ENCODE measurements at regions not wholly inside any gene's neighbourhood (a gene's known extent, or its start where the extent isn't known, plus 50 kb on each side); places are given as distances from the start of the nearest gene placed in this dataset.

GRCh38 chr7:156174428-156174827 is 362.2 kb upstream of the SHH start:
- no peak for DNase-seq

GRCh38 chr7:156173748-156174353 is 361.6 kb upstream of the SHH start:
- no peak for DNase-seq

GRCh38 chr7:156173346-156173745 is 361.1 kb upstream of the SHH start:
- no peak for DNase-seq

GRCh38 chr7:156172638-156173037 is 360.4 kb upstream of the SHH start:
- DNase-seq, result no peak

GRCh38 chr7:156169474-156170370 is 357.5 kb upstream of the SHH start:
- DNase-seq, result no peak

- DNase-seq, result no peak
These were observed 356.2 kb upstream of the SHH start for GRCh38 chr7:156168434-156168833.

GRCh38 chr7:156167987-156168386 is 355.7 kb upstream of the SHH start:
- DNase-seq, result no peak

GRCh38 chr7:156167417-156167807 is 355.1 kb upstream of the SHH start:
- no peak for DNase-seq

- no peak for DNase-seq
These were observed 354.6 kb upstream of the SHH start for GRCh38 chr7:156166692-156167416.

GRCh38 chr7:156163747-156164146 is 351.5 kb upstream of the SHH start:
- DNase-seq, result no peak

- DNase-seq, result no peak
These were observed 350.2 kb upstream of the SHH start for GRCh38 chr7:156162451-156162850.

GRCh38 chr7:156160811-156161210 is 348.5 kb upstream of the SHH start:
- DNase-seq, result no peak

- no peak for DNase-seq
These were observed 346.4 kb upstream of the SHH start for GRCh38 chr7:156158693-156159092.

- no peak for DNase-seq
These were observed 345.9 kb upstream of the SHH start for GRCh38 chr7:156158213-156158612.

- DNase-seq, result no peak
These were observed 345.2 kb upstream of the SHH start for GRCh38 chr7:156157409-156158012.

- DNase-seq, result no peak
These were observed 344.6 kb upstream of the SHH start for GRCh38 chr7:156156734-156157408.

GRCh38 chr7:156155988-156156733 is 343.9 kb upstream of the SHH start:
- DNase-seq, result no peak

- DNase-seq, result no peak
These were observed 341.3 kb upstream of the SHH start for GRCh38 chr7:156153590-156153989.

- no peak for DNase-seq
These were observed 340.1 kb upstream of the SHH start for GRCh38 chr7:156152390-156152789.

- no peak for DNase-seq
These were observed 339.4 kb upstream of the SHH start for GRCh38 chr7:156151658-156152057.

GRCh38 chr7:156151078-156151477 is 338.8 kb upstream of the SHH start:
- no peak for DNase-seq

- DNase-seq, result no peak
These were observed 336.7 kb upstream of the SHH start for GRCh38 chr7:156148995-156149394.

All from fibroblast of skin of abdomen (primary cell).